Stimulated activated naive CD8-positive, alpha-beta T cell treated with anti-CD3 and anti-CD28 coated beads, Interleukin-15, Interleukin-2, amounts not matched to agents 100 ng/mL and 50 ng/mL, for 24 hours (primary cell): ENCODE measurements at regions not wholly inside any gene's neighbourhood (a gene's known extent, or its start where the extent isn't known, plus 50 kb on each side); places are given as distances from the start of the nearest gene placed in this dataset.
A peak's percentile ranks its signal among the peaks of the same experiment; 100 is the strongest.

Experiments used
- H3K27ac Mint-ChIP-seq: one replicate; pipeline ENCODE4 v1.8.0; 2021; ENCODE audit warnings: mild to moderate bottlenecking, mixed read lengths
- H3K27me3 Mint-ChIP-seq: one replicate; pipeline ENCODE4 v1.8.0; 2021; ENCODE audit warnings: mixed read lengths
- H3K36me3 Mint-ChIP-seq: one replicate; pipeline ENCODE4 v1.8.0; 2021; ENCODE audit warnings: low read depth, mixed read lengths
- H3K4me1 Mint-ChIP-seq: one replicate; pipeline ENCODE4 v1.8.0; 2021; ENCODE audit warnings: low read depth, mixed read lengths
- H3K4me3 Mint-ChIP-seq: one replicate; pipeline ENCODE4 v1.8.0; 2021; ENCODE audit warnings: mild to moderate bottlenecking, mixed read lengths
- H3K9me3 Mint-ChIP-seq: one replicate; pipeline ENCODE4 v1.8.0; 2021; ENCODE audit warnings: mixed read lengths

DNA sequence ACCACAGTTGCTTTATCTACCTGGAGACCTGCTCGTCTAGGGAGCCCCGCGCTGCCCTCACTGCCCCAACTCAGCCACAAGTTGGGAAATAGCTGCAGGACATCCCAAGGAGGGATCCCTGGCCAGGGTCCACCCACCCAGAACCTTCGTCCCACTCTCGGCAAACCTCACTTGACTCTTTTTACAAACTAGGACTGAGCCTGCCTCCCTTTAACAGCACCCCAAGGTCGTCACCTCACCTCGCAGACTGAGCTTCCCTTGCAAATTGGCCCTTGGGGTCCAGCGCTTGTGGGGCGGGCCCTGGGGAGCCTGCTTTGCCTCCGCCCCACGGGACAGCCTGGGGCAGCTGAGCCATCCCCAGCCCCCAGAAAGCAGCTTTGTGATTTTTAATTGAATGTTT is 1505.8 kb downstream of the TBC1D22A start:
- no peak overlapping the region for H3K4me3 Mint-ChIP-seq
- H3K9me3 Mint-ChIP-seq = no peaks in the 10 kb centered on the region
- peaks cover 19% of the 10 kb centered on the region for H3K27me3 Mint-ChIP-seq
- no peaks in the 10 kb centered on the region for H3K4me1 Mint-ChIP-seq
- no peaks in the 10 kb centered on the region for H3K36me3 Mint-ChIP-seq
- H3K27ac Mint-ChIP-seq = no peak overlapping the region

DNA sequence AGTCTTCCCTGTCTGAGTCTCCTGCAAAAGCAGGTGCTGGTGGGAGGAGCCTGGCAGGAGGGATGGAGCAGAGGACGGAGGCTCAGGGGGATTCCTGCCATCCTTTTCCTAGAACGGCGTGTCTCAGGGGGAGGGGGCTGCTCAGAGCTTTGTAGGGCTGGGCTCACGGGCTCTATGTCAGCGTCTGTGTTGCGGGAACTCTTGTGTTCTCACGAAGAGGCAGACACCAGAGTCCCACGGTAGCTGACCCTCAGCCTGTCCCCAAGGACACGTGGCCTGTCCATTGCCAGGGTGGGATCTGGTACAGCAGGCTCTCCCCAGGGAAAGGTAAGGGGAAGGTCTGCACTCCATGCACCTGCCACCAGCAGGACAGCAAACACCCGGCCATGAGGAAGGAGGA is 1505.2 kb downstream of the TBC1D22A start:
- Mint-ChIP-seq H3K4me1 (no peaks in the 10 kb centered on the region), H3K9me3 (no peaks in the 10 kb centered on the region), H3K27me3 (peaks cover 19% of the 10 kb centered on the region), H3K4me3 (no peak overlapping the region), H3K27ac (no peak overlapping the region), H3K36me3 (no peaks in the 10 kb centered on the region)

DNA sequence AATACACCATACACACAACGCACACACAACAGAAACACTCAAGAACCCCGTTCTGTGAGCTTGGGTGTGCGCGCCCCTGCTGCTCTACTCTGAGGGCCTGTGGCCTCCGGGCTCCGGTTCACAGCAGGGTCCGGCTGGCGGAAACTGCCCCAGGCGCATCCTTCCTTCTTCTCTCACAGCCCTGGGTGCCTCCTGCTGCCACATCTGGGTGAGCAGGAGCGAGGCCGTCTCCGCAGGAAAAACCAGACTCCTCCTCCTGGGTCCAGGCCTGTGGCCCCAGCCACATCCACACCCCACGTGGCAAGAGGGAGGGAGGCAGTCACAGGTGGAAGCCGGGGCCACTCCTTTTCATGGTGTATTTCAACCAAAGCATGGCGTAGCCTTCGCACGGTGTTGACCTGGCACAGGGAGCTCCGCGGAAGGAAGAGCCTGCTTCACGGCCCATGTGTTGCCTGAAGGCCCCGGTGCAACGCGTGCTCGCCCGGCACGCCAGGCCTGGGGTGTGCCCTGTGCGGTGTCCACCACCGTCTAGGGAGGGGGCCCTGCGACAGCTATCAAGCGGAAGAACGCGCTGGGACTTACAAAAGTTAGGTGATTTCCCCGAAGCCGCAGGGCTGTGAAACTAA is 1502.7 kb downstream of the TBC1D22A start:
- Mint-ChIP-seq H3K36me3 (no peaks in the 10 kb centered on the region), H3K27me3 (peaks cover 19% of the 10 kb centered on the region), H3K4me3 (no peak overlapping the region), H3K4me1 (no peaks in the 10 kb centered on the region), H3K9me3 (no peaks in the 10 kb centered on the region), H3K27ac (no peak overlapping the region)

DNA sequence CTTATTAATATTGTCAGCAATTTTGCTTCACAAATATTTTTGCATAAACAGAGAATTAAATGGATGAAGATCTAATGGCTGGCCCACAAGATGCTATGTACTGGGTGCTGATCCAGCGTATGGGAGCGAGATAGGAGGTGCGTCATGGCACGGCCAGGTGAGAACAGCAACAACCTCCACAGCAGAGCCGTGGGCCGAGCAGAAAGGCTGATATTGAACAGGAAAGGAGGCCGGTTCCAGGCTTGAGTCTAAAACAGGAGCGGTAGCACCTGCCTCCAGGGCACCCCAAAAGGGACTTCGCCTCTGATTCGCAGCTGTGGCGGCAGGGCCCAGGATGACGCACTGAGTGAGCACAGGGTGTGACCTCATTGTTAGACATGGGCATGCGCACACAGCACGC is 1502.1 kb downstream of the TBC1D22A start:
- Mint-ChIP-seq H3K27ac (no peak overlapping the region), H3K9me3 (no peaks in the 10 kb centered on the region), H3K4me3 (no peak overlapping the region), H3K27me3 (peaks cover 19% of the 10 kb centered on the region), H3K36me3 (no peaks in the 10 kb centered on the region), H3K4me1 (no peaks in the 10 kb centered on the region)

DNA sequence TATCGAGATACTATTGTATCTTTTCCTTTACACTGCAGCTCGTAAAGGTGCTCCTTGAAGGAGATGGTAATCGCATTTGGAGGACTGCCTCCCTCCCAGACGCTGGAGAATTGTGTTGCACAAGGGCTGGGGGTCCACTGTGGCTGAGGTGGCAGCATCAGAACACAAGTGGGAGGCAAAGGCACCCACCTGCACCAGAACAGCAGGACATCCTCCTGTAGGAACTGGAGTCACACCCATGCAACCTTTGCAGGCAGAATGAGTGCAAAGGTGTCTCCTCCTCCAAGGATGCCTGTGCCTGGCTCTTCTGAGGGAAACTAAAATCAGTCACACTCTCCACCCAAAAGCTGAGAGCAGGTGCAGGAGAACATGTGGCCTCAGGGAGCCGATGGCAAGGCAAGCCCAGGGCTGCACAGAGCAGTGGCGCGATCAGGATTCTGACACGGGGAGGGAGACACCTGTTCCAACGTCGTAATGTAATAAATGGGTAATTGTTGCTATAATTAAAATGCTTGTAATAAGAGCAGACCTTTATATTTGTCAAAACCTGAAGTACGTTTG is 1501.4 kb downstream of the TBC1D22A start:
- Mint-ChIP-seq H3K36me3 (no peaks in the 10 kb centered on the region), H3K27me3 (peaks cover 13% of the 10 kb centered on the region), H3K4me1 (no peaks in the 10 kb centered on the region), H3K27ac (no peak overlapping the region), H3K4me3 (no peak overlapping the region), H3K9me3 (no peaks in the 10 kb centered on the region)

DNA sequence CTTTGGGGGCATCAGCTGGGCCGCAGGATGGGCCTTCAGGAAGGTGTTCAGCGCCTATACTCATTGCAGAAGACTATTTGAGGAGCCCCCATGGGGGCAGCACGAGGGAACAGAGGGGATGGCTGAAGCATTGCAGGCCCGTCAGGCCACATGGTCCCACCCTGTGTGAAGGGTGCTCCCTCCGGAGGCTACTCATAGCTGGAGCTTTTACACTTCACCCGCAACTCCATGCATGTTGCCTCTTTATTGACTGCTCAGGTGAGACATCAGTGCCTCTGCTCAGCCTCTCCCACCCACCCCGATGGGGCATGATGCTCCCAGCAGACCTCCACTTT is 1500.9 kb downstream of the TBC1D22A start:
- peaks cover 13% of the 10 kb centered on the region for H3K27me3 Mint-ChIP-seq
- H3K27ac Mint-ChIP-seq = no peak overlapping the region
- H3K4me1 Mint-ChIP-seq = peaks cover 1% of the 10 kb centered on the region

DNA sequence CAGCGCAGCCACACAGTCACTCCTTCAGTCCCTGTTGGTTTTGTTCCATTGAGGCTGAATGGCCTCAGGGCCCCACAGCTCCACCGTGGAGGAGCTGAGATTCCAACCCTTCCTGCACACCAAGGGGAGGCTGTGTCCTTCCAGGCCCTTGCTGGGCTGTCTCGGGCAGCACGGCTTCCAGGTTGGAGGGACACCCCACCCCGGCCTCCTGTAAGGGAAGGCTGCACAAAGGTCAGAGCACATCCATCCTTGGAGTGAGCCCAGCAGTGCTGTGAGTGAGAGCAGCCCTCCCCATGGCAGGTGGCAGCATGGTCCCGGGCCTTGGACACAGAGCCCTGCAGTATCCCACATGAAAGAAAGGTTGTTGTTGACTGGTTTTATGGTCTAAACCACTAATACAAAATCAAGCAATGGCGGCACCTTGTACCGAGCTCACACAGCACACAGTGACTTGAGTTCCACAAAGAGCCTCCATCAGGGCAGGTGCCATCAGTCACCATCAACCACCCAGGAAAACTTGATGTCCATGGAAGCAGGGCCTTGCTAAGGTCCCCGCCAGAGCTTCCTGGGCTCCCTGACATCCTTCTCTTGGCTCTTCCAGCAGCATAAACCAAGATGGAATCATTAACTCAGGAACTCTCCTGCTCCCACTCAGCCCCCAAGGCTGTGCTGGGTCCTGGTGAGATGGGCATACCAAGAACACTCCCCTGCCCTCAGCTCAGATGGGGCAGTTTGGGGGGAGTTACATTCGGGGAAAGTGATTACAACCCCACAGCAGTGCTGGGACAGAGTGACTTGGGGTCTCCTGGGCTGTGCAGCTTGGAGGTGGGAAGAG is 1500.4 kb downstream of the TBC1D22A start:
- Mint-ChIP-seq H3K27me3 (peaks cover 15% of the 10 kb centered on the region), H3K9me3 (no peaks in the 10 kb centered on the region), H3K27ac (no peak overlapping the region), H3K4me1 (peaks cover 7% of the 10 kb centered on the region), H3K36me3 (no peaks in the 10 kb centered on the region), H3K4me3 (no peak overlapping the region)

More for the DNA sequence above, 1500.9 kb downstream of the TBC1D22A start:
- no peaks in the 10 kb centered on the region for H3K36me3 Mint-ChIP-seq
- no peak overlapping the region for H3K4me3 Mint-ChIP-seq
- H3K9me3 Mint-ChIP-seq = no peaks in the 10 kb centered on the region

DNA sequence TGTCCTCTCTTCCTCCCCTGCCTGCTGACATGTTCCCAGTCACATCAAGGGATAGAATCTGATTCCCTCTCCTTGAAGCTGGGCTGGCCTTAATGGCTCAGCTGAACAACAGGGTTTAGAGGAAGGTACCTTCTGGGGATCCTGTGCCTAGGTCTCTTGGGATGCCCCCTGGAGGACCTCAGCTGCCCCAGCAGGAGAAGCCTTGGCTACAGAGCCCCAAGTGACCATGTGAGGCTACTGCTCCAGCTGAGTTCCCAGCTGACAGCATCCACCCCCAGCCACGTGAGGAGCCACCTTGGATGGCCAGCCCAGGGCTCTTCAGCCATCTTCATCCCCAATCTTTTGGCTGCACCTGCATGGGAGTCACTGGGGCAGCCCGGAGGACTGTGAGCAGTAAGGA is 1499.3 kb downstream of the TBC1D22A start:
- Mint-ChIP-seq H3K27ac (no peak overlapping the region), H3K4me3 (no peak overlapping the region), H3K36me3 (no peaks in the 10 kb centered on the region), H3K4me1 (peaks cover 11% of the 10 kb centered on the region), H3K27me3 (peaks cover 11% of the 10 kb centered on the region), H3K9me3 (no peaks in the 10 kb centered on the region)

DNA sequence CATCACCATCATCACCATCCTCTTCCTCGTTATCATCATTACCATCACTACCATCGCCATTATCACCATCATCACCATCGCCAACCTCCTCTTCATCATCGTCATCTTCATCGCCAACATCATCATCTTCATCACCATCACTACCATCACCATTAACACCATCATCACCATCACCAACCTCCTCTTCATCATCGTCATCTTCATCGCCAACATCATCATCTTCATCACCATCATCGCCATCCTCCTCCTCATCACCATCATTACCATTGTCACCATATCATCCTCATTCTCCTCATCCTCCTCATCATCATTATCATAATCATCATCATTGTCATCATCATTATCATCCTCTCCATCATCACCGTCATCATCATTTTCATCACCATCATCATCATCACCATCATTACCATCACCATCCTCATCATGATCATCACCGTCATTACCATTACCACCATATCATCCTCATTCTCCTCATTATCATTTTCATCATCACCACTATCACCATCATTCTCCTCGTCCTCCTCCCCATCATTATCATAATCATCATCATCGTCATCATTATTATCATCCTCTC is 1498.7 kb downstream of the TBC1D22A start:
- Mint-ChIP-seq H3K4me1 (peaks cover 11% of the 10 kb centered on the region), H3K36me3 (no peaks in the 10 kb centered on the region), H3K9me3 (no peaks in the 10 kb centered on the region), H3K27ac (no peak overlapping the region), H3K4me3 (no peak overlapping the region), H3K27me3 (peaks cover 8% of the 10 kb centered on the region)

DNA sequence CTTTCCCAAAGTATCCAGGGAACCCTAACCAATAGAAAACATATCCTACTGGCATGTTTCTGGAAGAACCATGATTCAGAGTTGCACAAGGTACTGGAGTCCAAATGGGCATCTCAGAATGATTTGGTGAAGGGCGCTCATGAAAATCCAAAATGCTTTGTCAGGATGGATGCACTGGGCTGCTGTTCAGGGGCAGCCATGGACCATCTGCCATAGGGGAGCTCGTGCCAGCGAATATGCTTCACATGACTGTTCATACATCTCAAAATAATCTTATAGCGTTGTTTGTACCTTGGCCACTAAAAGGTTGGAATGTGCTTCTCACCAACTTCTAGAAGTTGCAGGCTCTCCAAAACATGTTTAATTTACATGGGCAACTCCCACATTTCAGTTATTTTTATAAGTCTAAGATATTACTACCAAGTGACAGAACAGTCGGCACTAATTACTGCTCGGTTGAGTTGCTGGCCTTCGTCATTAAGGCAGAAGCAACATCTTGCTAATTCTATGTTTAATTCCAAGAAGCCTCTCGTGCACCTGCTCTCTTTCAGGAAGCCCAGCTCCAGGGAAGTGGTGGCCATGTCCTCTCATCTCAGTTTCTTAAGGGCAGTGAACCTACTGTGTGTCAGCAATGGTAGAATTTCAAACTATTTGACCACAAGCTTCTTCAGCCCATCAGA is 1497.7 kb downstream of the TBC1D22A start:
- Mint-ChIP-seq H3K4me3 (no peak overlapping the region), H3K27me3 (peaks cover 6% of the 10 kb centered on the region), H3K36me3 (no peaks in the 10 kb centered on the region), H3K27ac (no peak overlapping the region), H3K9me3 (no peaks in the 10 kb centered on the region), H3K4me1 (peaks cover 11% of the 10 kb centered on the region)

DNA sequence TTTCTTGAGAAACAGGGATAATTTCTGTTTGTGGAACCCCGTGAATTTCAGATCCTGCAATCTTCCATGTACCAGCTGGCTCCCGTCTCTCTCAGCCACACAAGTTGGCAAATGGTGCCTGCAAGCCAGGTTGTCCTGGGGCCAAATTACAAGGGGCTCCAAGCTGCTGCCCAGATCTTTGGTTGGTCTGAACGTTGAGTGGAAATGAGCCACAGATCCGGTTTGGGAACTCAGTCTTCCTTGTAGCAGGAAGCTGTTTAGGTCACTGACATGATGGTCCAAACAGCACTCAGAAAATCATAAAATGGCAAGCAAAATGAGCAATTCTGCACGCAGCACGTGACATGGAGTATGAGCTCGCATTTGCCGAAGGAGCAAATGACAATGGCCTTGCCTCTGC is 1496.4 kb downstream of the TBC1D22A start:
- H3K4me1 Mint-ChIP-seq = peaks cover 11% of the 10 kb centered on the region
- H3K4me3 Mint-ChIP-seq = no peak overlapping the region
- H3K36me3 Mint-ChIP-seq = no peaks in the 10 kb centered on the region
- no peak overlapping the region for H3K27ac Mint-ChIP-seq
- H3K27me3 Mint-ChIP-seq = peaks cover 14% of the 10 kb centered on the region
- no peaks in the 10 kb centered on the region for H3K9me3 Mint-ChIP-seq

DNA sequence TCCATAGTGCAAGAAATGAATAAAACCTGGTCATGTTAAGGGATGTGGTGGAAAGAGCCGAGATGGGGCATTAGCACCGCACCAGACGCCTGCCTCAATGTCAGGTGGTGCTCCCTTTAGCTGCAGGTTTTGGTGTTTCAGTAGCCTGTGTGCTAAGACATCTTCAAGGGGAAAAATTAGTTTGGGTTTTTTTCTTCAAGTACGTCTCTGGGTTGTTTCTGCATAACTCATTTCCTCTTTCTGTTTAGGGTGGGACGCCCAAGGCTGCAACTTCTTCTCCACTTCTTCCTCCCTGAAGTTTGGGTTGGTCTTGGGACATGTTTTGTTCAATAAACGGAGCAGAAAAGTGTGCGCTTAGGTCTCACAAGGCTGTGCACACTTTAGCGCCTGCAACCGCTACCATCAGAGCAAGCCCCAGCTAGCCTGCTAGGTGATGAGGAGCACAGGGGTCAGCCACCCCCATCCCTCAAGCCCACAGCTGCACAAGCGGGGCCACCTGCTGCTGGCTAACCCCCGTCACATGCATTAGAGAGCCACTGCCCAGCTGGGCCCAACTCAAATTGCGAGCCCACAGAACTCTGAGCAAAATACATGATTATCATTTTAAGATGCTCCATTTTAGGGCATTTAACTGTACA is 1495.7 kb downstream of the TBC1D22A start:
- Mint-ChIP-seq H3K4me1 (peaks cover 11% of the 10 kb centered on the region), H3K36me3 (no peaks in the 10 kb centered on the region), H3K9me3 (no peaks in the 10 kb centered on the region), H3K27ac (peak overlapping the region; percentile 22), H3K27me3 (peaks cover 17% of the 10 kb centered on the region), H3K4me3 (no peak overlapping the region)

DNA sequence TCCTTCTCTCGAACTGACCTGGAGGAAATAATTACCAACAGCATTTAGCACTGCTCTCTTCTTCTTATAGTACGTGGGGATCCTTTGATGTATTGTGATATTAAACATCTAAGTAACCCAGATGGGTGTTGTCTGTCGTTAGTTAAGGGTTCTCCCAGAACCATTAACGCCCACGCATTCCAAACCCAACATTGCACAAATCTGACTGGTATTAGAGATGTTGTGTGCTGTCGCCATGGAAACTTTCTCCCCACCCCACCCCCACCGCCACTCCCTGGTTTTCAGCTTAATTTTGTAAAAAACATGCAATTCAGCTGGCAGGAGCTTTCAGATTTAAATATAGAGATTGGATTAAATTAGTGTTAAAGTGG is 1495.2 kb downstream of the TBC1D22A start:
- Mint-ChIP-seq H3K9me3 (no peaks in the 10 kb centered on the region), H3K27ac (no peak overlapping the region), H3K4me3 (no peak overlapping the region), H3K36me3 (no peaks in the 10 kb centered on the region), H3K27me3 (peaks cover 17% of the 10 kb centered on the region), H3K4me1 (peaks cover 11% of the 10 kb centered on the region)

DNA sequence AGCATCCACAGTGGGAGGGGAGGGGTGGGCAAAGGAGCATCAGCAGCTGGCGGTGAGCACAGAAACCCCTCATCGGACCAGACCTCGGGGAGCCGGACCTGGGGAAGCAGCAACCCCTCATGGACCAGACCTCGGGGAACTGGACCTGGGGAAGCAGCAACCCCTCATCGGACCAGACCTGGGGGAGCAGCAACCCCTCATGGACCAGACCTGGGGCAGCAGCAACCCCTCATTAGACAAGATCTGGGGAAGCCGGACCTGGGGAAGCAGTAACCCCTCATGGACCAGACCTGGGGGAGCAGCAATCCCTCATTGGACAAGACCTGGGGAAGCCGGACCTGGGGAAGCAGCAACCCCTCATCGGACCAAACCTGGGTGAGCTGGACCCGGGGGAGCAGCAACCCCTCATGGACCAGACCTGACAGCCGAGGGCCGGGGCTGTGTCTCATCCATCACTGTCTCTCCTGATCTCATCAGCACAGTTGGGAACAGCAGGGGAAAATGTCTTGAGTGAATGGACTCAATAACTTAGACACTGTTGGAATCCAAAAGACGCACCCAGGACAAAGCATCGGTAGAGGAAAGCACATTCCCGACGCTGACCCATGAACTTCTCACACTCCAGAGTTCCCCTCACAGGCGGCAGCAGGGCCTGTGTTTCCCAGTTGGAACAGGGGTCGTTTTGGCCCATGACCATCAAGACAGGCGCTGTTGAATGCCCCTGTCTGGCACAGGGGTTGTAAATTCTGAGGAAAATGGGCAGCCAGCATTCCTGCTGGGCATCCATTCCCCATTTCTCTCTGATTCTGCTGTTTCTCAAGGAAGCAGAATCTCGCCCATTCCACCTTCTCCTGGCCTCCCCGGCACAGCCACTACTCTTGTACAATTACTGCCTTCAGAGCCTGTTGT is 1494.6 kb downstream of the TBC1D22A start:
- Mint-ChIP-seq H3K9me3 (no peaks in the 10 kb centered on the region), H3K36me3 (no peaks in the 10 kb centered on the region), H3K27ac (no peak overlapping the region), H3K4me3 (no peak overlapping the region), H3K27me3 (peaks cover 17% of the 10 kb centered on the region), H3K4me1 (peaks cover 11% of the 10 kb centered on the region)
